ENCODE measurements at regions not wholly inside any gene's neighbourhood (a gene's known extent, or its start where the extent isn't known, plus 50 kb on each side); places are given as distances from the start of the nearest gene placed in this dataset.

DNA sequence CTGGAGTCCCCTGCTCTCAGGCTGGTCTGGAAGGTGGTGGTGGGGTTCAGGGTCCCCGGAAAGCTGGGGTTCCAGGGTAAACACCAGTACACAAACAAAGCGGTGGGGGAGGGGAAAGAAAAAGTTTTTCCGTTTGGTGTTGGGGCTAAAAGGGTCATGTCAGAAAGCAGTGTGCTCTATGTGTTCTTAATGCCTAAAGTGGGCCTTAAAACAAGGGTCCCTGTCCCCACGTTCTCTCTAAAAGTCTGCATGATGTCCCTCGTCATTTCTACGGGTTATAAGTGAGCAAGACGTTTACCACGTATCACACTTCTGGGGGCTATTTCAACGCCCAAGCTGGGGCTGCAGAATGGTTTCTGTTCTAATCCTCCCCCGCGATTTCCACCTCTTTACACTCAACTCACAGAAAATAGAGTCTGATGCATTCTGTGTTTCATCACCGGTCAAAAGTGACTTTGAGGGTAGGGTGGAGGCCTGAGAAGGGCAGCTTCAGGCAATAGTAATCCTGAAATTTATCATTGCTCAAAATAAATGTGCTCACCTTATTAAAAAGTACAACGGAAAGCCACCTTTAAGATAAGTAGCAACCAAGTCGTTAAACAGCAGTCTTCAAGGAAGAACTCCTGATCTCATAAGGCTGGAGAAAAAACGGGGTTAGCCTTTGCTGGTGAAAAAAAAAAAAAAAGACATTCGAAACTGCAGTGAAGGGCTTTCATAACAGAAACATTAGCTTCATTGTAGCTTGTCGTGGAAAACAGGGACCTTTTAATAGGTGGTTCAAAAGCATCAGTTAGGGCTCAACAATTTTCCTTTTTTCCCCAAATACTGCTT is 63.9 kb upstream of the PTGR2 start:
- no peak for DNase-seq
- peaks cover 7% of the 10 kb centered on the region; the same call in 1 of the 2 replicates for H3K4me1 ChIP-seq
- H3K4me3 ChIP-seq (ENCODE audit: low read depth, low read length) = peak overlapping the region; percentile 82
- H3K36me3 ChIP-seq = no peaks in the 10 kb centered on the region
- TF ChIP-seq, protein P1, sequence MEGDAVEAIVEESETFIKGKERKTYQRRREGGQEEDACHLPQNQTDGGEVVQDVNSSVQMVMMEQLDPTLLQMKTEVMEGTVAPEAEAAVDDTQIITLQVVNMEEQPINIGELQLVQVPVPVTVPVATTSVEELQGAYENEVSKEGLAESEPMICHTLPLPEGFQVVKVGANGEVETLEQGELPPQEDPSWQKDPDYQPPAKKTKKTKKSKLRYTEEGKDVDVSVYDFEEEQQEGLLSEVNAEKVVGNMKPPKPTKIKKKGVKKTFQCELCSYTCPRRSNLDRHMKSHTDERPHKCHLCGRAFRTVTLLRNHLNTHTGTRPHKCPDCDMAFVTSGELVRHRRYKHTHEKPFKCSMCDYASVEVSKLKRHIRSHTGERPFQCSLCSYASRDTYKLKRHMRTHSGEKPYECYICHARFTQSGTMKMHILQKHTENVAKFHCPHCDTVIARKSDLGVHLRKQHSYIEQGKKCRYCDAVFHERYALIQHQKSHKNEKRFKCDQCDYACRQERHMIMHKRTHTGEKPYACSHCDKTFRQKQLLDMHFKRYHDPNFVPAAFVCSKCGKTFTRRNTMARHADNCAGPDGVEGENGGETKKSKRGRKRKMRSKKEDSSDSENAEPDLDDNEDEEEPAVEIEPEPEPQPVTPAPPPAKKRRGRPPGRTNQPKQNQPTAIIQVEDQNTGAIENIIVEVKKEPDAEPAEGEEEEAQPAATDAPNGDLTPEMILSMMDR (IDR thresholded peaks at IDR 0.05; ENCODE audit: low read depth, low read length) = no peak
- H3K9me3 ChIP-seq = no peaks in the 10 kb centered on the region
- H3K27me3 ChIP-seq = no peaks in the 10 kb centered on the region

DNA sequence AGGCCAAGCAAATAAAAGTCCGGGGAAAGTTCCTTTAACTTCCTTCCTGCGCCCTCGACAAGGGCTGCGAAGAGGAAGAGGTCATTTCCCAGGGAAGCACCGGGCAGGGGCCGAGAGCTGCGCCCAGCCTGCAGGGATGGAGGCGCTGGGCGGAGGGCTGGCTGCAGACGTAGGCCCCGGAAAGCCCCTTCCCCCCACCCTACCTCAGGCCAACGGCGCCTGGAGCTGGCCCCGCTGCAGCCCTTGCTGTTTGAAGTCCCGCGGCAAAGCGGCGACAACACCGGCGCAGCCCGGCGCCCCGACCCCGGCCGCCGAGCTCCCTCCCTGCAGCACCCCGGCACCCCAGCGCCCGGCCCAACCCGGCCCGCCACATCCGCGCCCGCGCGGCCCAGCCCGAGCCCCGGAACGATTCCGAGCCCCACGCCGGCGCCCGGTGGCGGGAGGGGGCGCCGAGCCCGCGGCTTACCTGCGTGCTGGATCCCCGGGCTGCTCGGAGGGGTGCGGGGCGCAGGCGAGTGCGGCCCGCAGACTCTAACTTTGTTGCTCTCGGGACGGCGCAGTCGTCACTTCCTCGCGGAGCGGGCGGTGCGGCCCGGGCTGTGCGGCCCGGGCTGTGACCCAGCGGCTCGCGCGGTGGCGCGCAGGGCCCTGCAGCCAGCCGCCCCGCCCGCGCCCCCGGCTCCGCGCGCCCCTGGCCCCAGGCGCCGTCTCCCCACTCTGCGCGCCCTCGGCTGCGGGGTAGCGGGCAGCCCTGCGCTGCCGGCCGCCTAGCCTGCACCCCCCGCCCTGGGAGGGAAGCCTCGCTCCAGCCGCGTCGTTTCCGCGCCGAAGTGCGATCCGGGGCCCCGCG is 64.8 kb upstream of the PTGR2 start:
- H3K4me3 ChIP-seq (ENCODE audit: low read depth, low read length) = peak overlapping the region; percentile 82
- no peaks in the 10 kb centered on the region for H3K9me3 ChIP-seq
- no peaks in the 10 kb centered on the region for H3K36me3 ChIP-seq
- H3K4me1 ChIP-seq = peaks cover 7% of the 10 kb centered on the region; the same call in 1 of the 2 replicates
- no peaks in the 10 kb centered on the region for H3K27me3 ChIP-seq
- TF ChIP-seq, protein P1 (IDR thresholded peaks at IDR 0.05; ENCODE audit: low read depth, low read length) = no peak
- peak; percentile 64 for DNase-seq

DNA sequence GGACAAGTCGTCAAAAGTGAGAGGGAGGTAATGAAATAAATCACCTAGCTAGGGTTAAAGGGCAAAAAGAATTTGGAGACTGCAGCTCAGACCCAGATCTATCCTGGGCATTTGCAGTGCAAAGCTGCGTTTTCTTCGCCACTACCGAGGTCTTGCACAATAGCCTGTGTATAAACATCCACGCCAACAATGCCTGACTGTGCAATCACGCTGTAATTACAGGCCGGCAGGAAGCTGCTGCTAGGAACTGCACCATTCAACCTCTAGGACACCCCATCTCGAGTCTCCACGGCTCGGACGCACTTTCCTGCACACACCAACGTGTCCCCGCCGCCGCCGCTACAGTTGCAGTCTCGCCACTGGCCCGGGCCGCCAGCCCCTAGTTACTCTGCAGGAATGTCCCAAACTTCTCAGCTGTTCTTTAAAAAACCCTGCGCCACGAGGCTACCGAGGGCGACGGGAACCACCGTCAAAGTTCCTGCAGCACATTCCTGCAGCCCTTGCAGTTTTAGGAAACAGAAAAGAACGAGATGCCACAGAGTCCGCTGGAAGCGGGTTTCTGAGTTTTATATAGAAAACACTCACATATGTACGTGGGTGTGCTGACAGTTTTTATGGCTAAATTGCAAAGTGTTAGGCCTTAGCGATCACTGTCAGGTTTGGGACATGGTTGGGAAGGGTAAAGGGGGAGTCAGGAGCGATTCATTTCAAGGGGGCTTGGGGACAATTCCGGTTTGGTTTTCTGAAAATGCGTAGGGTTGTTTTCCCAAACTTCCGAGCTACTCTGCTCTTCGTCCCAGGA is 65.6 kb upstream of the PTGR2 start:
- H3K27me3 ChIP-seq = no peaks in the 10 kb centered on the region

DNA sequence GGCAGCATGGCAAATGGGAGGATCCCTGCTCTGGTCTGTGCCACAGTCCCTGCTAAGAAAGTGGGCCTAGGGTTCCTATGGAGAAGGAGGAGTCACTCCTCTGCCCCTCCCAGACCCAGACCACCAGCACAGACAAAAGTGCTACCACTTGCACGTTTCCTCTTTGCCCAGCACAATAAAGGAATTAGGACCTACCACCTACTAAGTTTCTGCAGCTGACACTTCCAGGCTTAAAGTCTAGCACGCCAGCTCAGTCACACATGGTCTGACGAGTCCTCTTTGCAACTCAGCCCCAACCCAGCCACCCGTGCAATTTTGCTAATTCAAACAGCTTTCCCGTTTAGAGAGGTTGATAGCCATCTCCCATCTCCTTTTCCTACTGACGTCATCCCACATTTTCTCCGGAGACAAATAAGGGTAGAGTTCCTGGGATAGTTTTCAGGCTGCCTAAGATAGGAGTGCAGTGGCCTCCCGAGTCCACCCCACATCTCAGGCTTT is 66.2 kb upstream of the PTGR2 start:
- Histone ChIP-seq H3K4me1 (peaks cover 5% of the 10 kb centered on the region; the same call in 1 of the 2 replicates), H3K9me3 (no peaks in the 10 kb centered on the region)
- DNase-seq = peak; percentile 45

More for the DNA sequence above, 65.6 kb upstream of the PTGR2 start:
- peak overlapping the region; percentile 82 for H3K4me3 ChIP-seq (ENCODE audit: low read depth, low read length)
- no peaks in the 10 kb centered on the region for H3K9me3 ChIP-seq
- H3K4me1 ChIP-seq = peaks cover 7% of the 10 kb centered on the region; the same call in 1 of the 2 replicates
- no peaks in the 10 kb centered on the region for H3K36me3 ChIP-seq
- TF ChIP-seq, protein P1 (IDR thresholded peaks at IDR 0.05; ENCODE audit: low read depth, low read length) = peak; percentile 11
- DNase-seq = peak; percentile 69

DNA sequence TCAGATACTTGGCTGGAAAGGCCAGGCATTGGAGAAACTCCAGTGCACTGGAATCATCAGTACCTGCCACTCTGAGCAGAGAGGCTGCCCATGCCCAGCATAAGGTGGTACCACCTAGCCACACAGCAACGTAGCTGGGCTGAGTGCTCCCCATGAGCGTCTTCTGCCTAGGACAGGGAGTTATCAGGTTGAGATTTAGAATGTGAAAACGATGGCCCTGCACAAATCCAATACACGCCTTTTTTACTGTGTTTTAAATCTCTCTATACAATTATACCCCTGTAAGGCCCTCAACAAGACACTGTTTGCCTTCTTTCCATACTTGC is 66.7 kb upstream of the PTGR2 start:
- TF ChIP-seq, protein P1 (IDR thresholded peaks at IDR 0.05; ENCODE audit: low read depth, low read length) = no peak
- H3K4me3 ChIP-seq (ENCODE audit: low read depth, low read length) = peak overlapping the region; percentile 82
- H3K36me3 ChIP-seq = no peaks in the 10 kb centered on the region
- H3K9me3 ChIP-seq = no peaks in the 10 kb centered on the region
- H3K27me3 ChIP-seq = no peaks in the 10 kb centered on the region
- peaks cover 4% of the 10 kb centered on the region; the same call in 1 of the 2 replicates for H3K4me1 ChIP-seq
- DNase-seq = no peak

More for the DNA sequence above, 66.2 kb upstream of the PTGR2 start:
- Histone ChIP-seq H3K4me3 (ENCODE audit: low read depth, low read length) (peak overlapping the region; percentile 82), H3K27me3 (no peaks in the 10 kb centered on the region), H3K36me3 (no peaks in the 10 kb centered on the region)
- TF ChIP-seq, protein P1 (IDR thresholded peaks at IDR 0.05; ENCODE audit: low read depth, low read length) = no peak
